Neutrophil (primary cell): ENCODE measurements at regions not wholly inside any gene's neighbourhood (a gene's known extent, or its start where the extent isn't known, plus 50 kb on each side); places are given as distances from the start of the nearest gene placed in this dataset.

Source experiments
- H3K27ac ChIP-seq: fragments of 200-600 bp; sonication (generic); 2 replicates; pipeline ENCODE4 v1.5.1; 2016; ENCODE audit warnings: mild to moderate bottlenecking, moderate library complexity
- H3K27me3 ChIP-seq: fragments of 200-600 bp; sonication (generic); 2 replicates; pipeline ENCODE4 v1.6.0; 2016; ENCODE audit warnings: mild to moderate bottlenecking
- H3K36me3 ChIP-seq: fragments of 200-600 bp; sonication (generic); 2 replicates; pipeline ENCODE4 v1.5.1; 2017
- H3K4me1 ChIP-seq, 2 experiments: fragments of 200-600 bp in 1 of 2; sonication (generic) in 1 of 2; 1 replicate in 1 of 2; 2 replicates in 1 of 2; pipeline versions ENCODE4 v1.5.1 to v1.6.1; 2013 to 2016; ENCODE audit warnings: low read depth in 1 of 2, low read length in 1 of 2, mild to moderate bottlenecking in 1 of 2, moderate library complexity in 1 of 2; ENCODE audit not compliant: control insufficient read depth in 1 of 2, insufficient read depth in 1 of 2
- H3K4me3 ChIP-seq, 2 experiments: fragments of 200-600 bp in 1 of 2; sonication (generic) in 1 of 2; 1 replicate in 1 of 2; 2 replicates in 1 of 2; pipeline ENCODE4 v1.5.1; 2013 to 2016; ENCODE audit warnings: low read depth in 1 of 2, low read length in 1 of 2, mild to moderate bottlenecking in 1 of 2, moderate library complexity in 1 of 2
- H3K9me3 ChIP-seq: fragments of 200-600 bp; sonication (generic); 2 replicates; pipeline ENCODE4 v1.5.1; 2016
- CTCF ChIP-seq: fragments of 200-600 bp; sonication (generic); IDR thresholded peaks from 2 replicates; pipeline ENCODE4 v1.5.1; 2016; ENCODE audit warnings: antibody characterized with exemption

- no peaks in the 10 kb centered on the region for H3K4me1 ChIP-seq
Measured at GRCh38 chr2:177020524-177021119, 192.0 kb upstream of the HNRNPA3 start.

GRCh38 chr2:177021706-177022343, 190.8 kb upstream of the HNRNPA3 start:
- Histone ChIP-seq H3K27me3 (no peaks in the 10 kb centered on the region), H3K27ac (no peak overlapping the region), H3K36me3 (no peaks in the 10 kb centered on the region), H3K4me1 (no peaks in the 10 kb centered on the region), H3K4me3 (no peak overlapping the region), H3K9me3 (no peaks in the 10 kb centered on the region)
- TF ChIP-seq CTCF = no peak

More at GRCh38 chr2:177020524-177021119, 192.0 kb upstream of the HNRNPA3 start:
- no peak overlapping the region for H3K4me3 ChIP-seq
- no peak for TF ChIP-seq CTCF
- H3K36me3 ChIP-seq = no peaks in the 10 kb centered on the region
- H3K27me3 ChIP-seq = no peaks in the 10 kb centered on the region
- H3K27ac ChIP-seq = no peak overlapping the region
- no peaks in the 10 kb centered on the region for H3K9me3 ChIP-seq

DNA sequence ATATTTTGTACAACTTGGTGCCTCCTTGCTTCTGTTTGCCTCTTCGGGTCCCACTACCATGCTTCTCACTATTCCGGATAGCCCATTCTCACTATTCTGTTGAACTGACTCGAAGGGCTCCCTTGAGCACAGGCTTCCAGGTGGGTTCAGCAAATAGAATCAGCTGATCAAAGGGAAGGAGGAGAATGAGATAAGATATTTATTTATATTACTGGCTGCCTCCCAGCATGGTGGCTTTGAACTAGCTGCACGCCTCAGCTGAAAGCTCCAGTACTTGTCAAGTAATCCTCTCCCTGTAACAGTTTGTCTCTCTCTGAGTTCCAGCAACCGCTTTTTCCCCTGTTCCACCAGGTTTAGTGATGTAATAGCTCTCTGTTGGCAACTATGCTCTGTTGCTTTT, 187.8 kb upstream of the HNRNPA3 start:
- H3K27me3 ChIP-seq = no peaks in the 10 kb centered on the region
- no peaks in the 10 kb centered on the region for H3K4me1 ChIP-seq
- no peak for TF ChIP-seq CTCF
- H3K27ac ChIP-seq = no peak overlapping the region
- H3K9me3 ChIP-seq = no peaks in the 10 kb centered on the region
- no peak overlapping the region for H3K4me3 ChIP-seq
- H3K36me3 ChIP-seq = no peaks in the 10 kb centered on the region

DNA sequence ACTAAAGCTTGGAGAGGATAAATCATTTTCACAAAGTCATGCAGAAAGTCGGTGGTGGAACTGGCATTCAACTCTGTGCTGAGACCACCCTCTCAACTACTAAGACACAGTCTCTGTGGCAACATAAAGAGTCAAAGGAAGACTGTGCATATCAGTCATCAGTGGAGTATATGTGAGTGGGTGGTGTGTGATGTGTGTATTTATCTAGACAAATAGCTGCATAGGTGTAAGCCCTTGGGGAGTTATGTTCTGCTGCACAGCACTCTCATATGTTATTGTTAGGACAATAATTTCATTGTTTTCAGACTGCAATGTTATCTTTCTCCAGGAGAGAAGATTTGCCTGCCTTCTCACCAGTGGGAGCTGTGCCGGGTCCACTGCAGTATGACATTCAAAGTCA, 186.3 kb upstream of the HNRNPA3 start:
- Histone ChIP-seq H3K4me1 (no peaks in the 10 kb centered on the region), H3K9me3 (no peaks in the 10 kb centered on the region), H3K27ac (no peak overlapping the region), H3K27me3 (no peaks in the 10 kb centered on the region), H3K36me3 (no peaks in the 10 kb centered on the region), H3K4me3 (no peak overlapping the region)
- no peak for TF ChIP-seq CTCF

- Histone ChIP-seq H3K36me3 (no peaks in the 10 kb centered on the region), H3K27me3 (no peaks in the 10 kb centered on the region), H3K27ac (no peak overlapping the region), H3K4me3 (no peak overlapping the region), H3K4me1 (no peaks in the 10 kb centered on the region), H3K9me3 (no peaks in the 10 kb centered on the region)
- TF ChIP-seq CTCF = no peak
Measured at GRCh38 chr2:177026956-177027355, 185.6 kb upstream of the HNRNPA3 start.
